Ishikawa (cell line): ENCODE measurements at regions not wholly inside any gene's neighbourhood (a gene's known extent, or its start where the extent isn't known, plus 50 kb on each side); places are given as distances from the start of the nearest gene placed in this dataset.

Source experiments
- CEBPB ChIP-seq: IDR thresholded peaks from 2 replicates; pipeline ENCODE4 v1.6.1; 2012
- CREB1 ChIP-seq: IDR thresholded peaks from 2 replicates; pipeline ENCODE4 v1.6.1; 2012; ENCODE audit warnings: low read depth
- EGR1 ChIP-seq: IDR thresholded peaks from 2 replicates; pipeline ENCODE4 v1.6.1; 2012
- EP300 ChIP-seq: IDR thresholded peaks from 2 replicates; pipeline ENCODE4 v1.6.1; 2012; ENCODE audit warnings: borderline replicate concordance
- FOXM1 ChIP-seq: IDR thresholded peaks from 2 replicates; pipeline ENCODE4 v1.6.1; 2012; ENCODE audit warnings: low read depth, borderline replicate concordance
- NFIC ChIP-seq: IDR thresholded peaks from 2 replicates; pipeline ENCODE4 v1.6.1; 2012
- RAD21 ChIP-seq: IDR thresholded peaks from 2 replicates; pipeline ENCODE4 v1.6.1; 2012; ENCODE audit warnings: low read depth
- TAF1 ChIP-seq: IDR thresholded peaks from 2 replicates; pipeline ENCODE4 v1.6.1; 2012; ENCODE audit warnings: low read depth, mild to moderate bottlenecking
- TCF12 ChIP-seq: IDR thresholded peaks from 2 replicates; pipeline ENCODE4 v1.6.1; 2012; ENCODE audit warnings: low read depth
- TEAD4 ChIP-seq: IDR thresholded peaks from 2 replicates; pipeline ENCODE4 v1.6.1; 2012
- YY1 ChIP-seq: IDR thresholded peaks from 2 replicates; pipeline ENCODE4 v1.6.1; 2012; ENCODE audit warnings: low read depth
- ZBTB7A ChIP-seq: IDR thresholded peaks from 2 replicates; pipeline ENCODE4 v1.6.1; 2012; ENCODE audit warnings: low read depth
- TF ChIP-seq, protein P1 (sequence below): IDR thresholded peaks from 2 replicates; pipeline ENCODE4 v1.6.1; 2012; ENCODE audit warnings: low read depth, mild to moderate bottlenecking
- TF ChIP-seq, protein P2 (sequence below): IDR thresholded peaks from 2 replicates; pipeline ENCODE4 v1.6.1; 2012
- TF ChIP-seq, protein P3 (sequence below): IDR thresholded peaks from 2 replicates; pipeline ENCODE4 v1.6.1; 2012

DNA sequence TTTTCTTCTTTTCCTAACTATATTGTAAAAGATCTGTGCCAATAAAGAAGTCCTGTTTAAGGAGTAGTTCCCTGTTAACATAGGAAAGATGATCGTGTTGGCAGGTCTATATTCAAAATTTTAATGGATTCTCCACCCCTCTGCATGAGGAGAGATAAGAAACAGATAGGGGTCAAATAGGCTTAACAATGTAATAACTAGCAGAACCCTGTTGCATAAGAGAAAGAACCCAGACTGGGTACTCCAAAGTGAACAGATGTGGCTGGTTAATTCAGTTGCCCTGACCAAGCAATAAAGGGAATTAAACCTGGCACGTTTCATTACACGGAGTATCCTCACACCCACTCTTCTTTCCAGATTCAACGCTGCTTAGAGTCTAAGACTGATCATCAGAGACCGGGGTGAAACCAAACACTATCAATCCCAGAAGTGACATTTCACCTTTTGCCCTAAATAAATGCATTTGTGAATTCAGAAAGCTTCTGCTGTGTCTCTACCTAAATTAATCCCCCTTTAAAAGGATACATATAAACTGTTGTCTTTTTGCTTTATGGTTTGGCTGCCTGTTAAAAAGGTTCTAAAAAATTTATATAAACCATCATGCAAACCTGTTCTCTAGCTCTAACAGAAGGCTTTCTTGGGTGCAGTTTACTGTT, 1276.9 kb upstream of the WWC1 start:
- TF ChIP-seq RAD21 (no peak), CREB1 (no peak), YY1 (no peak), TEAD4 (no peak), NFIC (no peak)
- TF ChIP-seq, protein P1, sequence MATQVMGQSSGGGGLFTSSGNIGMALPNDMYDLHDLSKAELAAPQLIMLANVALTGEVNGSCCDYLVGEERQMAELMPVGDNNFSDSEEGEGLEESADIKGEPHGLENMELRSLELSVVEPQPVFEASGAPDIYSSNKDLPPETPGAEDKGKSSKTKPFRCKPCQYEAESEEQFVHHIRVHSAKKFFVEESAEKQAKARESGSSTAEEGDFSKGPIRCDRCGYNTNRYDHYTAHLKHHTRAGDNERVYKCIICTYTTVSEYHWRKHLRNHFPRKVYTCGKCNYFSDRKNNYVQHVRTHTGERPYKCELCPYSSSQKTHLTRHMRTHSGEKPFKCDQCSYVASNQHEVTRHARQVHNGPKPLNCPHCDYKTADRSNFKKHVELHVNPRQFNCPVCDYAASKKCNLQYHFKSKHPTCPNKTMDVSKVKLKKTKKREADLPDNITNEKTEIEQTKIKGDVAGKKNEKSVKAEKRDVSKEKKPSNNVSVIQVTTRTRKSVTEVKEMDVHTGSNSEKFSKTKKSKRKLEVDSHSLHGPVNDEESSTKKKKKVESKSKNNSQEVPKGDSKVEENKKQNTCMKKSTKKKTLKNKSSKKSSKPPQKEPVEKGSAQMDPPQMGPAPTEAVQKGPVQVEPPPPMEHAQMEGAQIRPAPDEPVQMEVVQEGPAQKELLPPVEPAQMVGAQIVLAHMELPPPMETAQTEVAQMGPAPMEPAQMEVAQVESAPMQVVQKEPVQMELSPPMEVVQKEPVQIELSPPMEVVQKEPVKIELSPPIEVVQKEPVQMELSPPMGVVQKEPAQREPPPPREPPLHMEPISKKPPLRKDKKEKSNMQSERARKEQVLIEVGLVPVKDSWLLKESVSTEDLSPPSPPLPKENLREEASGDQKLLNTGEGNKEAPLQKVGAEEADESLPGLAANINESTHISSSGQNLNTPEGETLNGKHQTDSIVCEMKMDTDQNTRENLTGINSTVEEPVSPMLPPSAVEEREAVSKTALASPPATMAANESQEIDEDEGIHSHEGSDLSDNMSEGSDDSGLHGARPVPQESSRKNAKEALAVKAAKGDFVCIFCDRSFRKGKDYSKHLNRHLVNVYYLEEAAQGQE, result no peak

DNA sequence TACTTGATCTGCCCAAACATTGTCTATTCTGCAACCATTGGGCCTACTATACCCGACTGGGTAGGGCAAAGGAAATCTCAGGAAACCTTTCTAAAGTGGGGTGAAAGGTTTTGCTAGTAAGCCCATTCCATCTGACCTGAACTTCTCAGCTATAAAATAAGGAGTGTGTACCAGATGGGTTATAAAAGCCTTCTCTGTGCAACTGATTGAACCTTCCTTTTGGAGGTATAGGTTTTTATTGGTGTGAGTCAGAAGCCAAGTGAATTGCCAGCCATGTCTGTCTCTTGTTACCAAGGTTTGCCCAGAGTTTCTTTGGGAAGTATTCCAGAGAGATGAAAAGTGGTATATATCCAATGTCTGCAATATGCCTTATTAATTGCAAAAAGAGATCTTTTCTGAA, 1271.0 kb upstream of the WWC1 start:
- no peak for TF ChIP-seq FOXM1

DNA sequence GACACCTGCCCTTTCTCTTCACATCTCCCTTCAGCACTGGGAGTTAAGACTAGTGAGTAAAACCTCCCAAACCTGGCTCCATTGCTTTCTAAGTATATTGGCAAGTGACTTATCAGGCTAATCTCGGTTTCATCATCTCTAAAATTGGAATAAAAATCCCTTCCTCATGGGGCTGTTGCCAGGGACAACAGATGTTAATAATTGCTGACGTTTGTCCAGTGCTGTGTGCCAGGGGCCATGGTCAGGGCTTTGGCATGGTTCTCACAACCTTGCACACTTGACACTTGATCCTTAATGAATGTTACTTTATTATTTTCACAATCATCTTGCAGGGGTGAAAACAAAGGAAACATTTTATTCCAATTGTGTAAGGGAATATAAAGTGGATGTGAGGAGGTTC, 1262.0 kb upstream of the WWC1 start:
- no peak for TF ChIP-seq TCF12
- TF ChIP-seq TAF1, result no peak
- TF ChIP-seq ZBTB7A, result no peak
- no peak for TF ChIP-seq NFIC
- TF ChIP-seq, protein P2, sequence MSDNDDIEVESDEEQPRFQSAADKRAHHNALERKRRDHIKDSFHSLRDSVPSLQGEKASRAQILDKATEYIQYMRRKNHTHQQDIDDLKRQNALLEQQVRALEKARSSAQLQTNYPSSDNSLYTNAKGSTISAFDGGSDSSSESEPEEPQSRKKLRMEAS, result no peak
- no peak for TF ChIP-seq CEBPB
- TF ChIP-seq, protein P1, result no peak
- TF ChIP-seq EGR1, result no peak
- TF ChIP-seq, protein P3, sequence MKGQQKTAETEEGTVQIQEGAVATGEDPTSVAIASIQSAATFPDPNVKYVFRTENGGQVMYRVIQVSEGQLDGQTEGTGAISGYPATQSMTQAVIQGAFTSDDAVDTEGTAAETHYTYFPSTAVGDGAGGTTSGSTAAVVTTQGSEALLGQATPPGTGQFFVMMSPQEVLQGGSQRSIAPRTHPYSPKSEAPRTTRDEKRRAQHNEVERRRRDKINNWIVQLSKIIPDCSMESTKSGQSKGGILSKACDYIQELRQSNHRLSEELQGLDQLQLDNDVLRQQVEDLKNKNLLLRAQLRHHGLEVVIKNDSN, result no peak
- no peak for TF ChIP-seq TEAD4
- no peak for TF ChIP-seq CREB1
- TF ChIP-seq YY1, result no peak
- TF ChIP-seq RAD21, result no peak
- no peak for TF ChIP-seq EP300
- no peak for TF ChIP-seq FOXM1

DNA sequence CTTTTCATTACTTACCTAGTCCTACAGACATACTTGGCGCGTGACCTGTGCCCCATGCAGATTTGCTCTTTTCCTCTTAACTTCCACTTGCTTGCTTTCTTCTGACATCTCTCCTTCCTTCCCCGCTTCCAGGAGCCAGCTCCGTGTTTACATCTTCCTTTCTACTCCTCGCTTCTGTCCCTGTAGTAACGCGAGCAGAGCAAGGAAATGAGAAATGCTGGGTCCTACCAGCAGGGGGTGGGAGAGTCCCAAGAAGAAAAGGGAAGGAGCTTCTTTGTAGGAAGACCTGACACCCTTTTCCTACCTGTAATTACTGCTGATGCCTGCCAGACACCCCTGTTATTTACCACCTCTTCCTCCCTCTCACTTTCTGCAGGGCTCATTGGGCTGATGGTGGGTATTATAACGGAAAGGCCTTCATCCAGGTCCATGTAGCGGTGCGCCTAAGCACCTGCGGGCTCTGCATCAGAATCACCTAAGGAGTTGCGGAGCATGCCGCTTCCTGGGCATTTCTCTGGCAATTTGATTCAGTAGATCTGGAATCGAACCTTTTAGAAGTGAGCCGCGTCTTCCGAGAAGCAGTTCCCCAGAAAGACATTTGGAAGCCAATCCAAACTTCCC, 1260.8 kb upstream of the WWC1 start:
- TF ChIP-seq CREB1 (no peak), RAD21 (peak; percentile 22; the same call in 1 of the 2 replicates)

DNA sequence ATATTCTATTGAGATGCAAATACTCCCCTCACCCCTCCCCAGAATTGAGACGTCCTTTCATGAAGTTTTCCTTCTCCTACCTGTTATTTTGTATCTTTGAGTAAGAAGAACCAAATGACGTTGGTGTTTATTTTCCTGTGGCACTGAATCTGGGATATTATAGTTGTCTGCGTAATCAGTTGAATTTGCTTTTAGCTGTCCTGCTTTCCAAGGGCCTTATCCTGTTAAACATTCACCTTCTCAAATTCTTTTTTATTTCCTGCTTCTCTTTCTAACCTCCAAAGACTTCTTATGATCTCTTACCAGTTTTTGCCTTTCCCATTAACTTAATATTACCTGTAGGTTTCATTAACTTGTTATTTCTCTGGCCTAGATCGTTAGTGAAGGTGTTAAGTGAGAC, 1254.9 kb upstream of the WWC1 start:
- TF ChIP-seq CEBPB (no peak), YY1 (no peak), EP300 (no peak), TAF1 (no peak), NFIC (no peak), FOXM1 (no peak), EGR1 (no peak), RAD21 (no peak)
- TF ChIP-seq, protein P1, result no peak
